ENCODE measurements at regions not wholly inside any gene's neighbourhood (a gene's known extent, or its start where the extent isn't known, plus 50 kb on each side); places are given as distances from the start of the nearest gene placed in this dataset.

- TF ChIP-seq GABPA (IDR thresholded peaks at IDR 0.05; ENCODE audit: low read depth) (no peak), SPI1 (IDR thresholded peaks at IDR 0.05; ENCODE audit: borderline replicate concordance, low read depth) (no peak), POLR2AphosphoS5 (IDR thresholded peaks at IDR 0.05; ENCODE audit: low read depth) (no peak), REST (IDR thresholded peaks at IDR 0.05; ENCODE audit: insufficient replicate concordance, low read depth) (no peak), CTCF (IDR thresholded peaks at IDR 0.05; ENCODE audit: insufficient read depth, low read length) (no peak)
- no peak for DNase-seq (ENCODE audit: low read depth in 1 of 2, low spot score in 1 of 2)
Measured at GRCh38 chr6:80437801-80438200, 331.3 kb downstream of the BCKDHB start.

GRCh38 chr6:80437221-80437620, 330.8 kb downstream of the BCKDHB start:
- no peak for TF ChIP-seq REST (IDR thresholded peaks at IDR 0.05; ENCODE audit: insufficient replicate concordance, low read depth)
- TF ChIP-seq SPI1 (IDR thresholded peaks at IDR 0.05; ENCODE audit: borderline replicate concordance, low read depth), result no peak
- no peak for TF ChIP-seq GABPA (IDR thresholded peaks at IDR 0.05; ENCODE audit: low read depth)
- TF ChIP-seq CTCF (IDR thresholded peaks at IDR 0.05; ENCODE audit: insufficient read depth, low read length), result no peak
- TF ChIP-seq POLR2AphosphoS5 (IDR thresholded peaks at IDR 0.05; ENCODE audit: low read depth), result no peak
- Histone ChIP-seq H3K4me3 (replicated peaks; ENCODE audit: insufficient read depth, low read length) (no peak overlapping the region), H3K27ac (replicated peaks) (no peak overlapping the region), H3K27me3 (ENCODE audit: insufficient read depth, poor library complexity, severe bottlenecking) (no peaks in the 10 kb centered on the region)
- no peak for DNase-seq (ENCODE audit: low read depth in 1 of 2, low spot score in 1 of 2)

More at GRCh38 chr6:80437801-80438200, 331.3 kb downstream of the BCKDHB start:
- no peak overlapping the region for H3K4me3 ChIP-seq (replicated peaks; ENCODE audit: insufficient read depth, low read length)
- no peaks in the 10 kb centered on the region for H3K27me3 ChIP-seq (ENCODE audit: insufficient read depth, poor library complexity, severe bottlenecking)
- no peak overlapping the region for H3K27ac ChIP-seq (replicated peaks)

- Histone ChIP-seq H3K27me3 (ENCODE audit: insufficient read depth, poor library complexity, severe bottlenecking) (no peaks in the 10 kb centered on the region), H3K4me3 (replicated peaks; ENCODE audit: insufficient read depth, low read length) (no peak overlapping the region), H3K27ac (replicated peaks) (no peak overlapping the region)
- no peak for TF ChIP-seq POLR2AphosphoS5 (IDR thresholded peaks at IDR 0.05; ENCODE audit: low read depth)
- TF ChIP-seq SPI1 (IDR thresholded peaks at IDR 0.05; ENCODE audit: borderline replicate concordance, low read depth), result no peak
- DNase-seq (ENCODE audit: low read depth in 1 of 2, low spot score in 1 of 2), result no peak
Measured at GRCh38 chr6:80436663-80437062, 330.2 kb downstream of the BCKDHB start.

- Histone ChIP-seq H3K4me3 (replicated peaks; ENCODE audit: insufficient read depth, low read length) (no peak overlapping the region), H3K27me3 (ENCODE audit: insufficient read depth, poor library complexity, severe bottlenecking) (no peaks in the 10 kb centered on the region), H3K27ac (replicated peaks) (no peak overlapping the region)
- no peak for DNase-seq (ENCODE audit: low read depth in 1 of 2, low spot score in 1 of 2)
- TF ChIP-seq POLR2AphosphoS5 (IDR thresholded peaks at IDR 0.05; ENCODE audit: low read depth) (no peak), SPI1 (IDR thresholded peaks at IDR 0.05; ENCODE audit: borderline replicate concordance, low read depth) (no peak), CTCF (IDR thresholded peaks at IDR 0.05; ENCODE audit: insufficient read depth, low read length) (no peak), REST (IDR thresholded peaks at IDR 0.05; ENCODE audit: insufficient replicate concordance, low read depth) (no peak), GABPA (IDR thresholded peaks at IDR 0.05; ENCODE audit: low read depth) (no peak)
Measured at GRCh38 chr6:80435457-80435856, 329.0 kb downstream of the BCKDHB start.

Data from HL-60 (cell line).